ENCODE measurements at regions not wholly inside any gene's neighbourhood (a gene's known extent, or its start where the extent isn't known, plus 50 kb on each side); places are given as distances from the start of the nearest gene placed in this dataset.
"Not testable (repeated sequence)": the region's sequence is repeated elsewhere in the genome, so short reads cannot be mapped to it uniquely, and the experiment has no call there.

DNA sequence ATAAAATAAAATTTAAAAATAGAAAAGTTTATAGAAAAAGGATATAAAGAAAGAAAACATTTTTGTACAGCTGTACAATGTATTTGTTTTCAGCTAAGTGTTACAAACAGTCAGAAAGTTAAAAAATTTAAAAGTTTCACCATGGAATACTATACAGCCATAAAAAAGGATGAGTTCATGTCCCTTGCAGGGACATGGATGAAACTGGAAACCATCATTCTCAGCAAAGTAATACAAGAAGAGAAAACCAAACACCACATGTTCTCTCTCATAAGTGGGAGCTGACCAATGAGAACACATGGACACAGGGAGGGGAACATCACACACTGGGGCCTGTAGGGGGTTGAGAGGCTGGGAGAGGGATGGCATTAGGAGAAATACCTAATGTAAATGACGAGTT, 229.9 kb upstream of the MCHR2 start:
- DNase-seq = not testable (repeated sequence)

DNA sequence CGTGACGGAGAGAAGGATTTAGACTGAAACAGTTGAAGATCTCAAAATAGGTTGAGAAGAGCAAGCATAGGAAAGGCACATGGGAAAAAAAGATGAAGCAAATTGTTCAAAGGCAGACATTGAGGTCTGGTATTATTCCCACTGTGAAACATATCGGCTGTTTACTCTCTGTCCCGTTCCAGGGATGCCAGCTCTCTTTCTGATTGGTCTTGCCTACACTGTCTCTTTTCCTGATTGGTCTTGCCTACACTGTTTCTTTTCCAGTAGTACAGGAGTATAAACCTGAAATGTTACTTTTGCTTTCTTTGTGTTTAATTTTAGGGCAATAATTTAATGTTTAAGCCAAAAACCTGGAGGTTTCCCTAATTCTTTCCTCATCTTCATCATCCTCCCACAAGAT, 226.5 kb upstream of the MCHR2 start:
- no peak for DNase-seq

DNA sequence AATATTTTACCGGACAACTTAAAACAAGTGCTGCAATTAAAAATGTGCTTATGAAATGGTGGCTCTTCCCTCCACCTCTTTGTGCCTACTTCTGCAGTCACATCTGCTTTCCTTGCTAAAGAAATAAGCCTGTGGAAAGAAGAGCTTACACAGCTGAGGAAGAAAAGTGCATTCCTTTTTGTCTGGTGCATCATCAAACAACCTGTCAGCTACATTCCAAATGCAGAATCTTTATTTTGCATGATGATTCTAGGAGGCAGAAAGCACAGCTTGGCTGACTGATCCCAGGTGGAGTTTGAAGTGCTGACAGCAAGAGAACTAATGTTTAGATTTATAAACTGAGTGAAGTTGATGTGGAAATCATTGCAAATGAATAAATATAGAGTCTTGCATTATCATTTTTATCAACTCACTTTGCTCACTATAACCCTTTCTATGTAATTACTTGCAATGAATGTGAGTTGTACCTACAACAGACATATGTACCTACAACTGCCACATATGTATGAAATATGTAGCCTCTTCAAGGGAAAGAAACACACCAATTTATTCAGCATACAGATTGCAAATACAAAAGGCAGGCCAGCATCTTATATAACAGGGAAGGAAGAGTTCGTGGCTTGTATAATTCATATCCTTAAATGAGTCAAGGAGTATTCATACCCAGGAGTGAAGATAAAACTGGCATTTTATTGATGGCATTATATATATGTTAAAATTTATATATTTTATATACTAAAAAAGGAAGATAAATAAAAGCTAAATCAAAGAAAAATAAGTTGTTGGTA, 223.4 kb upstream of the MCHR2 start:
- DNase-seq = no peak

- DNase-seq = no peak
Measured at GRCh38 chr6:100216760-100217159, 222.7 kb upstream of the MCHR2 start.

DNA sequence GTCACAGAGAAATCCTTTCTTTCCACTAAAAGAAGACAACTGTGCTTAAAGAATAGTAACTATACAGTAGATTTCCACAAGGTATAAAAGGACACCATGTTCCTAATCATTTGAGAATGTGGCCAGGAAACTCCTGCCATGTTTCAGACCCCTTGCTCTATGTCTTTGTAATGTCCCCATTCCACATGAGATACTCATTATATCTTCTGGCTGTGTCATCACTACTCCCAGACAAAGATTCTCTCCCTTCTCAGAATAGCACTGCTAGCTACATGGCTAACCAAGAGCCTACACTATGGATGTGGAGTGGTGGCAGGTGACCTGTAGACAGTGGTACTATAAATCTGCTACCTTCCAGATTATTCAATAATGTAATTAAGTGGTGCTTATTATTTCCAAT, 218.1 kb upstream of the MCHR2 start:
- no peak for DNase-seq

GRCh38 chr6:100210137-100211117, 216.4 kb upstream of the MCHR2 start:
- DNase-seq = no peak

GRCh38 chr6:100209323-100210136, 215.5 kb upstream of the MCHR2 start:
- DNase-seq = no peak

GRCh38 chr6:100203400-100203799, 209.4 kb upstream of the MCHR2 start:
- no peak for DNase-seq

DNA sequence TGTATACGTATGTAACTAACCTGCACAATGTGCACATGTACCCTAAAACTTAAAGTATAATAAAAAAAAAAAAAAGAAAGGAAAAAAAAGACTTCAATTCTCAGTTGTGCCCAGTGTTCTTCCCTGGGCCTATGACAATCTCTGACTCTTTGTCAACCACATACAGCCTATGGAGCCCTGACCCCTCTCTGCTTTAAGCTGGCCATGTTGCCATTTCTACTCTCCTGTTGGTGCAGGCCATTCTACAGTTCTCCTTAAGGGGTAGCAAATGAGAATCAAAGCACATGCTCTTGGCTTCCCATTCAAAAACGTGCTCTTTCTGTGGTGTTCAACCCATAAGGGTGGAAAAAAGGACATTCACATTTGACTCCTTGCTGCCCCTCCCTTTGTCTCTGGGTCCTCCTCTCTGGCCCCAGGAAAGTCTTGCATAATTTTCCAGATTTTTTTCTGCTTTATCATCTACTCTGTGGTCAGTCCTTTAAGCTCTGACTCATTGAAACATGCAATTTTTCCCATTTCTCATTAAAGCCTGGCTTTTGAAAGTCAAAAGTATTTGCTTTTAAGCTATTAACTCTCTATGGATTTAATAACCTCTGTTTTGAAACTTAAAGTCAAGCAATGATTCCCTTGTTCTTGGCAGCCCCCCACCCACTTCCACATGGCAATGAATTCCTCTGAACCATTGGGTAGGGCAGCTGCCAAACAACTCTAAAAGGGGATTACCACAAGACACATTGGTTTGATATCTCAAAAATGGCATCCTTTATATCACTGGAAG, 208.6 kb upstream of the MCHR2 start:
- DNase-seq = no peak

DNA sequence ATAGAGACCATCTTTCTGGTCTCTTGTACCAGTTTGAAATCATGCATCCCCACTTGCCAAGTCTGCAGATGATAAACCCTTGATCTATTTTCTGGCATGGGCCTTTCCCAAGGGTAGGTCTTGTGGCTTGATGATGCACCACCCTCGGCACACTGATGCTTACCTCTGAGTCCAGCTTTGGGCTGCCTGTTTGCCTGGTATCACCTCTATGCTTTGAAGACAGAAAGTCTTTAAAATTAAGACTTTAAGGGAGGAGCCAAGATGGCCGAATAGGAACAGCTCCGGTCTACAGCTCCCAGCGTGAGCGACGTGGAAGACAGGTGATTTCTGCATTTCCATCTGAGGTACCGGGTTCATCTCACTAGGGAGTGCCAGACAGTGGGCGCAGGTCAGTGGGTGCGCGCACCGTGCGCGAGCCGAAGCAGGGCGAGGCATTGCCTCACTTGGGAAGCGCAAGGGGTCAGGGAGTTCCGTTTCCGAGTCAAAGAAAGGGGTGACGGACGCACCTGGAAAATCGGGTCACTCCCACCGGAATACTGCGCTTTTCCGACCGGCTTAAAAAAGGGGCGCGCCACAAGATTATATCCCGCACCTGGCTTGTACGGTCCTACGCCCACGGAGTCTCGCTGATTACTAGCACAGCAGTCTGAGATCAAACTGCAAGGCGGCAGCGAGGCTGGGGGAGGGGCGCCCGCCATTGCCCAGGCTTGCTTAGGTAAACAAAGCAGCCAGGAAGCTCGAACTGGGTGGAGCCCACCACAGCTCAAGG, 202.4 kb upstream of the MCHR2 start:
- DNase-seq = not testable (repeated sequence)

DNA sequence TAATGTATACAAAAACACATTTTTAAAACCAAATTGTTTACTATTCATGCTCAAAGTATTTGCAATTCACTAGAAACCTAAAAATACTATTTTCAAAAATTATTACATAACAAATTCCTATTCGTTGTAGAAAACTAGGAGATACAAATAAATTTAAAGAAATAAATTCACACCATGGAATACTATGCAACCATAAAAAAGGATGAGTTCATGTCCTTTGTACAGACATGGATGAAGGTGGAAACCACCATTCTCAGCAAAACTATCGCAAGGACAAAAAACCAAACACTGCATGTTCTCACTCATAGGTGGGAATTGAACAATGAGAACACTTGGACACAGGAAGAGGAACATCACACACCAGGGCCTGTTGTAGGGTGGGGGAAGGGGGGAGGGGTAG, 201.2 kb upstream of the MCHR2 start:
- DNase-seq = not testable (repeated sequence)

DNA sequence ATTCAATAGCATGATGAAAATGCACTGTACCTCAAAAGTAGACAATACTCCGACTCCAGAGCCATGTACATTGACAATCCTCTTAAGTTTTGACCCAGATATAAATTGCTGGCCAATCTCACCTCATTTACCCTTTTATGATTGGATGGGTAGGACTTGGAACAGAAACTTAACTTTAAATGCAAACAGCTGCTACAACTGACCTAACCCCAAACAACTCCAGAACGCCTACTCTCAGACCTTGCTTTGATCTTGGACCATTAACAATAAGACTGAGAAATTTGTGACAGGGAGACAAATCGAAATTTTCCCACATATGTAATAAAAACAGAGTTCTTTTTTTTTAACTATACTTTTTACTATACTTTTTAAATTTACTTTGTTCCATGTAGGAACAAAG, 200.5 kb upstream of the MCHR2 start:
- no peak for DNase-seq

DNA sequence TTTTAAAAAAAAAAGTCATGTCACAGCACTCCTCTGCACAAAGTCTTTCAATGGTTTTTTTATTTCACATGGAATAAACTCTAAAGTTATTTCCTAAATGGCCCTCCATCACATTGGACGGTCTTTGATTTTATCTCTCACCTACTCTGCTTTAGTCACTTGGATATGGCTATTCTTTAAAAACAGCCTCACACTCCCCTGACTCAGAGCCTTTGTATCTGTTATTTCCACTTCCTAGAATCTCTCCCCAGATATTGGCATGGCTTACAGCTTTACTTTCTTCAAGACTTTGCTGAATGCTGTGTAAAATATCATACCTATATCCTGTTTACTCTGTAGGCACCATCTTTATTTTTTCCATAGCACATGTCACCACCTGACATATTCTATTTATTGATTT, 194.7 kb upstream of the MCHR2 start:
- DNase-seq = no peak

GRCh38 chr6:100186552-100186951, 192.5 kb upstream of the MCHR2 start:
- DNase-seq = no peak

GRCh38 chr6:100185615-100186014, 191.6 kb upstream of the MCHR2 start:
- DNase-seq = no peak

- no peak for DNase-seq
Measured at GRCh38 chr6:100184473-100184872, 190.4 kb upstream of the MCHR2 start.

DNA sequence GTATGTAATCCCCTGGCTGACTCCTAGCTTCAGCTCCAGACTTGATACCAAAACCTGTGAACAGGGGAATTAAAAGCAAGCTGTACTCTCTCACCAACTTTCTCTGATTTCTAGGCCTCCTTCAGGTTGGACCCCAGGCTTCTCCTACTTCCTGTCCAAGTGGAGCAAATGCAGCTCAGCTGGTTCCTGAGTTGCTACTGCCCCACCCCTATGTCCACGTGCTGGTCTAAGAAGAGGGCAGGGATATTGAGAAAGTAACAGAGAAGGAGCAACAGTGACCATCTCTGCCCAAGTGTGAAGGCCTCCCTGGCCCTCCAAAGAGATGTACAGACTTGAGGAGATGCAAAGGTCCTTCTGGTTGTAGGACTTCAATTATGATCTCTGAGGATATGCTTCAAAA, 188.3 kb upstream of the MCHR2 start:
- no peak for DNase-seq

- DNase-seq = no peak
Measured at GRCh38 chr6:100181309-100181708, 187.3 kb upstream of the MCHR2 start.

GRCh38 chr6:100179576-100179975, 185.6 kb upstream of the MCHR2 start:
- DNase-seq = no peak

GRCh38 chr6:100177956-100178355, 183.9 kb upstream of the MCHR2 start:
- DNase-seq = no peak

- DNase-seq = no peak
Measured at GRCh38 chr6:100176951-100177710, 183.1 kb upstream of the MCHR2 start.
